ENCODE measurements at regions not wholly inside any gene's neighbourhood (a gene's known extent, or its start where the extent isn't known, plus 50 kb on each side); places are given as distances from the start of the nearest gene placed in this dataset.

DNA sequence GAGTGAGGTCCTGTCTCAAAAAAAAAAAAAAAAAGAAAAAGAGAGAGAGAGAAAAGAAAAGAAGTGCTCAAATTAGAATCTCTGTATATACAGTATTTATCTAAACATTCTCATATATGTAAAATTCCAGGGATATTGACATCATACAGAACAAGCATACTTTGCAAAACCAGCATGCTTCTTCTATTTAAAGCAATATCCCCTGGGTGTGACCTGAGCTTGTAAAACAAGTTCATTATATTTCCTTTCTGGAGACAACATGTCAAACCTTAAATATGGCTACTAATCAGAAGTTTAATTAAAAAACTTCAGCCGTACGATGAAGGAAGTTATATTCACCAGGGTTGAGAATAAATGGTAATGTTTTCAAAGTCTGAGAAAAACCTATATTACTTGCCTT, 175.8 kb upstream of the HMGA2 start:
- ChIA-PET POLR2A (interaction anchor here (0.6 kb wide), 1 partner anchor 81 kb away, joined by 4 read pairs; no protein-coding TSS in a partner anchor), CTCF (interaction anchor here (1.2 kb wide), 1 partner anchor 9 kb away, joined by 3 read pairs; no protein-coding TSS in a partner anchor)
- no peaks in the 10 kb centered on the region for H3K27me3 ChIP-seq (ENCODE audit: control insufficient read depth, insufficient read depth, low read length)
- H3K4me3 ChIP-seq (ENCODE audit: low read depth, low read length): no peak overlapping the region
- TF ChIP-seq CTCF (IDR thresholded peaks at IDR 0.05; ENCODE audit: insufficient read depth, low read depth, low read length): no peak
- H3K36me3 ChIP-seq (ENCODE audit: control insufficient read depth, insufficient read depth, low read length): no peaks in the 10 kb centered on the region
- DNase-seq (ENCODE audit: low read depth): no peak

- peak; percentile 92 for DNase-seq (ENCODE audit: low read depth)
- CTCF ChIA-PET: interaction anchor here (0.9 to 1.2 kb wide), 2 partner anchors 8 to 348 kb away, joined by 3 read pairs; no protein-coding TSS in a partner anchor
These were observed 175.2 kb upstream of the HMGA2 start for GRCh38 chr12:65649126-65649525.

GRCh38 chr12:65651060-65651459, 173.2 kb upstream of the HMGA2 start:
- no peak for DNase-seq (ENCODE audit: low read depth)
- Histone ChIP-seq H3K36me3 (ENCODE audit: control insufficient read depth, insufficient read depth, low read length) (no peaks in the 10 kb centered on the region), H3K27me3 (ENCODE audit: control insufficient read depth, insufficient read depth, low read length) (no peaks in the 10 kb centered on the region), H3K4me3 (ENCODE audit: low read depth, low read length) (no peak overlapping the region)
- POLR2A ChIA-PET: no interaction called here
- TF ChIP-seq CTCF (IDR thresholded peaks at IDR 0.05; ENCODE audit: insufficient read depth, low read depth, low read length): no peak
- CTCF ChIA-PET: no interaction called here

More at GRCh38 chr12:65649126-65649525, 175.2 kb upstream of the HMGA2 start:
- Histone ChIP-seq H3K36me3 (ENCODE audit: control insufficient read depth, insufficient read depth, low read length) (no peaks in the 10 kb centered on the region), H3K27me3 (ENCODE audit: control insufficient read depth, insufficient read depth, low read length) (no peaks in the 10 kb centered on the region), H3K4me3 (ENCODE audit: low read depth, low read length) (no peak overlapping the region)
- POLR2A ChIA-PET: no interaction called here
- TF ChIP-seq CTCF (IDR thresholded peaks at IDR 0.05; ENCODE audit: insufficient read depth, low read depth, low read length): no peak

- no peak for TF ChIP-seq CTCF (IDR thresholded peaks at IDR 0.05; ENCODE audit: insufficient read depth, low read depth, low read length)
- no peak for DNase-seq (ENCODE audit: low read depth)
- CTCF ChIA-PET: no interaction called here
- H3K4me3 ChIP-seq (ENCODE audit: low read depth, low read length): no peak overlapping the region
- no peaks in the 10 kb centered on the region for H3K27me3 ChIP-seq (ENCODE audit: control insufficient read depth, insufficient read depth, low read length)
- POLR2A ChIA-PET: no interaction called here
- no peaks in the 10 kb centered on the region for H3K36me3 ChIP-seq (ENCODE audit: control insufficient read depth, insufficient read depth, low read length)
These were observed 171.0 kb upstream of the HMGA2 start for GRCh38 chr12:65653321-65653720.

- DNase-seq (ENCODE audit: low read depth): no peak
- POLR2A ChIA-PET: no interaction called here
- no peak overlapping the region for H3K4me3 ChIP-seq (ENCODE audit: low read depth, low read length)
- CTCF ChIA-PET: no interaction called here
- H3K27me3 ChIP-seq (ENCODE audit: control insufficient read depth, insufficient read depth, low read length): no peaks in the 10 kb centered on the region
- H3K36me3 ChIP-seq (ENCODE audit: control insufficient read depth, insufficient read depth, low read length): no peaks in the 10 kb centered on the region
- TF ChIP-seq CTCF (IDR thresholded peaks at IDR 0.05; ENCODE audit: insufficient read depth, low read depth, low read length): no peak
These were observed 170.2 kb upstream of the HMGA2 start for GRCh38 chr12:65653946-65654629.

All from BJ (cell line).